ENCODE measurements at regions not wholly inside any gene's neighbourhood (a gene's known extent, or its start where the extent isn't known, plus 50 kb on each side); places are given as distances from the start of the nearest gene placed in this dataset.

DNA sequence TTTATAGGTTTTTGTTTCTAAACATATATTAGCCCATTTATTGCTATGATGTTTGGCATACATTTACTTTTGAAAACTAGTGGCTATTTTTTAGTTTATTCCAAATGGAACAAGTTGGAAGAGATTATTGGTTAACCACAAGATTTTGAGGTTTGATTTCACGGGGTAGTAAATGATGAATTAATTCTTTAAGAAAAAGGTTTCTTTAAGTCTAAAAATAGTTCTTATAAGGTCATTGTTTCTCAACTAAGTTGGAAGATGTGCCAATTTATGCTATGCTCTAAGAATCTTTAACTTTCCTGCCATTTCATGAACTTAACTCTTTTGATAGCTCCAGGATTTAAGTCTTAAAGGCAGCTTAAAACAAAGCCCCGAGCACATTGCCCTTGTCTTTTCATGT, 183.8 kb downstream of the LMO4 start:
- Histone ChIP-seq H3K4me3 (no peak overlapping the region), H3K4me1 (no peaks in the 10 kb centered on the region), H3K9me3 (no peaks in the 10 kb centered on the region), H3K27ac (no peak overlapping the region), H3K27me3 (no peaks in the 10 kb centered on the region), H3K36me3 (no peaks in the 10 kb centered on the region)
- DNase-seq, result no peak
- WGBS, 2 donors, result 75 to 77% methylated on average over 2 of the region's 2 CpGs
- TF ChIP-seq, protein P1, sequence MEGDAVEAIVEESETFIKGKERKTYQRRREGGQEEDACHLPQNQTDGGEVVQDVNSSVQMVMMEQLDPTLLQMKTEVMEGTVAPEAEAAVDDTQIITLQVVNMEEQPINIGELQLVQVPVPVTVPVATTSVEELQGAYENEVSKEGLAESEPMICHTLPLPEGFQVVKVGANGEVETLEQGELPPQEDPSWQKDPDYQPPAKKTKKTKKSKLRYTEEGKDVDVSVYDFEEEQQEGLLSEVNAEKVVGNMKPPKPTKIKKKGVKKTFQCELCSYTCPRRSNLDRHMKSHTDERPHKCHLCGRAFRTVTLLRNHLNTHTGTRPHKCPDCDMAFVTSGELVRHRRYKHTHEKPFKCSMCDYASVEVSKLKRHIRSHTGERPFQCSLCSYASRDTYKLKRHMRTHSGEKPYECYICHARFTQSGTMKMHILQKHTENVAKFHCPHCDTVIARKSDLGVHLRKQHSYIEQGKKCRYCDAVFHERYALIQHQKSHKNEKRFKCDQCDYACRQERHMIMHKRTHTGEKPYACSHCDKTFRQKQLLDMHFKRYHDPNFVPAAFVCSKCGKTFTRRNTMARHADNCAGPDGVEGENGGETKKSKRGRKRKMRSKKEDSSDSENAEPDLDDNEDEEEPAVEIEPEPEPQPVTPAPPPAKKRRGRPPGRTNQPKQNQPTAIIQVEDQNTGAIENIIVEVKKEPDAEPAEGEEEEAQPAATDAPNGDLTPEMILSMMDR (IDR thresholded peaks at IDR 0.05), result no peak
- no peak for TF ChIP-seq POLR2A (IDR thresholded peaks at IDR 0.05)
- no peak for TF ChIP-seq EP300 (IDR thresholded peaks at IDR 0.05)
- no peak for TF ChIP-seq POLR2AphosphoS5 (IDR thresholded peaks at IDR 0.05)
- ATAC-seq (ENCODE audit: low FRiP score in 2 of 2), result no peak

- Histone ChIP-seq H3K4me3 (no peak overlapping the region), H3K36me3 (no peaks in the 10 kb centered on the region), H3K9me3 (no peaks in the 10 kb centered on the region), H3K27ac (no peak overlapping the region), H3K27me3 (no peaks in the 10 kb centered on the region), H3K4me1 (no peaks in the 10 kb centered on the region)
- DNase-seq (no peak), ATAC-seq (ENCODE audit: low FRiP score in 2 of 2) (no peak)
- TF ChIP-seq POLR2AphosphoS5 (IDR thresholded peaks at IDR 0.05), result no peak
- TF ChIP-seq, protein P1 (IDR thresholded peaks at IDR 0.05), result no peak
- TF ChIP-seq EP300 (IDR thresholded peaks at IDR 0.05), result no peak
- no peak for TF ChIP-seq POLR2A (IDR thresholded peaks at IDR 0.05)
- 48 to 53% methylated on average over 4 of the region's 4 CpGs for WGBS, 2 donors
These were observed 184.6 kb downstream of the LMO4 start for GRCh38 chr1:87513255-87513654.

- no peak for TF ChIP-seq POLR2AphosphoS5 (IDR thresholded peaks at IDR 0.05)
- no peak for TF ChIP-seq POLR2A (IDR thresholded peaks at IDR 0.05)
- TF ChIP-seq, protein P1 (IDR thresholded peaks at IDR 0.05), result no peak
- no peak for TF ChIP-seq EP300 (IDR thresholded peaks at IDR 0.05)
- Histone ChIP-seq H3K27ac (no peak overlapping the region), H3K9me3 (no peaks in the 10 kb centered on the region), H3K36me3 (no peaks in the 10 kb centered on the region), H3K4me3 (no peak overlapping the region), H3K4me1 (no peaks in the 10 kb centered on the region), H3K27me3 (no peaks in the 10 kb centered on the region)
- 63 to 71% methylated on average over 4 of the region's 4 CpGs for WGBS, 2 donors
- peak in 1 of 2 donors; percentile 48 for ATAC-seq (ENCODE audit: low FRiP score in 2 of 2)
- no peak for DNase-seq
These were observed 185.4 kb downstream of the LMO4 start for GRCh38 chr1:87513966-87514660.

DNA sequence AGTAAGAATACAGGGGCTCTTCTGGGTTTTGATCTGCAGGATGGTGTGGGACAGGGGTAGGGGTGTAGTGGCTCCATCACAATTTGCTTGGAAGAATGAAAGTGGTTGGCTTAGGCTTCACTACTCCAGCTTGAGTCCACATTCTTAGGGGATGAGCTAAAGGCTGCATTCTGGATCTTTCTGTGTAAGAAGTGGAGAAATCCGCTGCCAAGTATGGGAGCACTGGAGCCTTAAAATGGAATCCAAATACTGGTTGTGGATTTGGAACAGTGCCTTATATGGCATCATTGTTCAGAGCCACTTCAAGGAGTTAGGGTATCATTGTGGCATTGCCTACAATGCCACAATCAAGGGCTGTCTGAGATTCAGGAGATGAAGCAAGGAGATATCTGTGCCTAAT, 187.1 kb downstream of the LMO4 start:
- H3K4me3 ChIP-seq, result no peak overlapping the region
- 78 to 79% methylated on average over 1 of the region's 1 CpG for WGBS, 2 donors
- DNase-seq, result no peak
- TF ChIP-seq, protein P1 (IDR thresholded peaks at IDR 0.05), result no peak
- TF ChIP-seq EP300 (IDR thresholded peaks at IDR 0.05) (no peak), POLR2A (IDR thresholded peaks at IDR 0.05) (no peak), POLR2AphosphoS5 (IDR thresholded peaks at IDR 0.05) (no peak)
- no peaks in the 10 kb centered on the region for H3K4me1 ChIP-seq
- H3K27ac ChIP-seq, result no peak overlapping the region
- H3K36me3 ChIP-seq, result no peaks in the 10 kb centered on the region
- H3K27me3 ChIP-seq, result no peaks in the 10 kb centered on the region
- no peak for ATAC-seq (ENCODE audit: low FRiP score in 2 of 2)
- H3K9me3 ChIP-seq, result no peaks in the 10 kb centered on the region

GRCh38 chr1:87518794-87519193, 190.1 kb downstream of the LMO4 start:
- H3K27ac ChIP-seq, result no peak overlapping the region
- TF ChIP-seq, protein P1 (IDR thresholded peaks at IDR 0.05), result no peak
- TF ChIP-seq POLR2A (IDR thresholded peaks at IDR 0.05) (no peak), POLR2AphosphoS5 (IDR thresholded peaks at IDR 0.05) (no peak), EP300 (IDR thresholded peaks at IDR 0.05) (no peak)
- no peaks in the 10 kb centered on the region for H3K9me3 ChIP-seq
- H3K27me3 ChIP-seq, result no peaks in the 10 kb centered on the region
- ATAC-seq (ENCODE audit: low FRiP score in 2 of 2) (no peak), DNase-seq (no peak)
- WGBS, 2 donors, result 73 to 80% methylated on average over 2 of the region's 2 CpGs
- H3K4me1 ChIP-seq, result no peaks in the 10 kb centered on the region
- H3K36me3 ChIP-seq, result no peaks in the 10 kb centered on the region
- no peak overlapping the region for H3K4me3 ChIP-seq
